Hematopoietic multipotent progenitor cell treated with erythropoietin and hydrocortisone succinate and interleukin-3 and kit ligand, for 15 days (in vitro differentiated cells): ENCODE measurements at regions not wholly inside any gene's neighbourhood (a gene's known extent, or its start where the extent isn't known, plus 50 kb on each side); places are given as distances from the start of the nearest gene placed in this dataset.

Experiments used
- DNase-seq: peaks from one replicate; pipeline ENCODE4 v3.0.0-alpha.2; 2015; ENCODE audit warnings: low spot score

DNA sequence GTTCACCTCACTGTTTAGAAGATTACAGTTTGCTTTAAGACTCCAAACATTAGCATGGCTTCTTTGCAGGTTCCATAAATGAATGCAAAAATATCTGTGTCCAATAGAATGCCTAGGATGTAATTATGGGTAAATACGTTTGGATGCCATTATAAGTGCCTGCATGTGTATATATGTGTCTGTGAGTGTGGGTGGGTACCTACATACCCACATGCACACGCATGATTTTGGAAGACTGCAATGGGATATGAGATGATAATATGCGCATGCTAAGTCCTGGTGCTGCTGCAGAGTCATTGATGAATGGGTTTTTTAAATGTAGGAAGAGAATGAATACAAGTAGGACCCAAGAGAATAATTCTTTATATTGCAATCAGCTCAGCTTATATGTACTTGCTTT lies 406.4 kb downstream of the ZSWIM6 start:
- DNase-seq, result no peak

GRCh38 chr5:61744690-61745619 lies 412.9 kb downstream of the ZSWIM6 start:
- DNase-seq, result no peak

- DNase-seq, result no peak
Measured at GRCh38 chr5:61746831-61747575, 414.9 kb downstream of the ZSWIM6 start.

DNA sequence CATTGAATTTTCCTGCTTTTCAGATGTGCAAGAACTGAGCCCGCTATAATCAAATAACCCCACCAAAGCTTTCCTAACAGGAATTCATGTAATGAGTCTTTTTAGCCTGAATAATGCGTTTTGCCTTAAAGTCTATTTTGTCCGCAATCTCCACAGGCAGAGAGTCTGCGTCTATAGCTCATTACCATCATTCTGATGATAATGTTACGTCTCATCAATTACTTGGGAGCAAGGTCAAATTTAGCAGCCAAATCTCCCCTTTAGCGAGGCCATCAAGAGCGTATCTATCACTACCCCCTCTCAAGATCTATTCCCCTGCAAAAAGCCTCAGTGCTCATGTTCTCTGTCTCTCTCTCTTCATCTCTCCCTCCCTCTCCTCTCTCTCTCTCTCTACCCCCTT lies 416.1 kb downstream of the ZSWIM6 start:
- DNase-seq, result no peak

DNA sequence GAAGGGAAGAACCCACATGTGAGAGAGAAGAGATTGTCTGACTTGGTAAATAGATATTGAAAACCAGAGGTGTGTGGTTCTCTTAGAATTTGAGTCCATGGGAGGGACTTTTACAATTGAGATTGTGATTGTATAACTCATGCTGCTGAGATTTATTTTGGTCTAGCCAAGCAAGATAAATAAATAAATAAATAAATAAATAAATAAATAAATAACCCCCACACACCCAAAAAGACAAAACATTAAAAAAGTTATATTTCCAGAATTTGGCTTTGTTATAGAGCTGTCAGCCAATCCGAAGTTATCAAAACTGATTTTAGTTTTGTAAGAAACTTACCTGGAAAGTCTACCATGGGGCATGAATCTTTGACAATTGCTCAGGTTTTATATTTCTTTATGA lies 416.6 kb downstream of the ZSWIM6 start:
- no peak for DNase-seq

- DNase-seq, result no peak
Measured at GRCh38 chr5:61752588-61752987, 420.5 kb downstream of the ZSWIM6 start.

GRCh38 chr5:61754792-61755191 lies 422.7 kb downstream of the ZSWIM6 start:
- DNase-seq, result no peak

DNA sequence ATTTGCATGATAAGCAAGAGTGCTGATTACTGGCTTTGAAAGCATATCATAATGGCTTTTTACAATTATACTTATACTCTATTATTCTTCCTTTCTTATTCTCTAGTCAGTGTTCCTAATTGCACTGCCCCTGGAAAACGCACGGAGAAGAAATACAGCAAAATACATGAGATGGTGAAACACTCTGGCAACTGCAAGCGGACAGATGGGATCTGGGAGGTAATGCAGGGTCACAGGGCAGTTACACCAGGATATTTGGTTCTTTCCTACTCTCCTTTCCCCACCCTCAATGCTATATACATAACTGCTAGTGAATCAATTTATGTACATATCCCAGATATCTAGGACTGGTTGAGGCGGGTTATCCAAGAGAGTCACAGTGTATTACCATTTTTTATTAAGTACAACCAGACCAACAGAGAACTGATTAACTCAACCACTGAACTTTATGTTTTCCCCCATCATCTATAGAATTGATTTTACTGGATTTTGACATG lies 423.7 kb downstream of the ZSWIM6 start:
- DNase-seq, result no peak

DNA sequence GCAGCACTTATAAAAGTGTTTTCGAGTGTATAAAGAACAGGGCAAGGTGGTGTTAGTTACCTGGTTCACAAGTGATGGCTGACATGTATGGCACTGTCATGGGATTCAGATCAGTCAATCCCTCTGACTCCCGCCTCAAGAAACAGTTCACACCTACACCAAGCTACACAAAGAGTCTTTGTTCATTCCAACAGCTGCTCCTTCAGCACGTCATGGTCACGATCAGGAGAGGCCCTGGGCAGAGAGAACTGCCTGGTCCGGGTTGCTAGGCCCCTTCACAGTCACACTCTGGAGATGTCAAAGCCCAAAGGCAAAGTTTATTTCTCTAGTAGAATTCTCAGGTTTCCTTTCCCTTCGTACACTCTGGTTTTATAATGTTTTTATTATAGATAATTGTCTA lies 426.7 kb downstream of the ZSWIM6 start:
- no peak for DNase-seq

DNA sequence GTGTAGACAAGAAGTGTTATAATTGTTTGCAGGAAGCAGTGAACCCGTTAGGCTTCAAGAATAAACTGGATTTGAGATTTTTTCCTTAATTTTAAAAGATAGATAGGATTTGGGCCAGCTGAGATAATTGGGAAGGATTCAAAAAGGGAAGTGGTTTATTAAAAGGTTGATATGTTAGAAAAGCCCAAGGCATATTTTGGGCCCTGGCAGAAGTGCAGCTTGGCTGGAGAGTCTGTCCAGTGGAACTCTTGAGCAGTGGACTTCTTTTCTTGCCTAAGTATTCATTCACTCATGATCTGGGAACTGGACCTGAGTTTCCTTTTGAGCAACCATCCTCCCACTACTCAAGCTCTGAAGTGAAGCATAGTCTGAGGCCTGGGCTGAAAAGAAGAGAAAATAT lies 433.4 kb downstream of the ZSWIM6 start:
- DNase-seq, result no peak

GRCh38 chr5:61766141-61766540 lies 434.1 kb downstream of the ZSWIM6 start:
- no peak for DNase-seq

GRCh38 chr5:61767231-61768080 lies 435.4 kb downstream of the ZSWIM6 start:
- DNase-seq, result no peak

- DNase-seq, result no peak
Measured at GRCh38 chr5:61768692-61769281, 436.7 kb downstream of the ZSWIM6 start.

DNA sequence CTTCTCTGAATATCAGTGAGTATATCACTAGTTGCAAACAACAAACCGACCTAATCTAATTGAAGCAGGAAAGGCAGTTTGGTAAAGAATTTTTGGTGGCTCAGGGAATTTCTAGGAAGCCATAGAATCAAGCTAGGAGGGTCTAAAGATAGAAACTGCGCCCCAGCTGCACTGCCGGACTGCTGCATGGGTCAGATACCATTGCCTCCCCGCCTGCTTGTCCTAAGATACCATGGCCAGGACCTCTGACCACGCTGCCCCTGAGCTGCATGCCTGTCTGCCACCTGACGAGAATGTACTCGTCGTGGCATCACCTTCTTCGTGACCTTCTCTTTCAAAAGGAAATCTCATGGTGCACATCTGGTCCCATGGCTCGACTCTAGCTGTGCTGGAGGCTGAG lies 439.0 kb downstream of the ZSWIM6 start:
- no peak for DNase-seq

- DNase-seq, result no peak
Measured at GRCh38 chr5:61771808-61772207, 439.8 kb downstream of the ZSWIM6 start.

DNA sequence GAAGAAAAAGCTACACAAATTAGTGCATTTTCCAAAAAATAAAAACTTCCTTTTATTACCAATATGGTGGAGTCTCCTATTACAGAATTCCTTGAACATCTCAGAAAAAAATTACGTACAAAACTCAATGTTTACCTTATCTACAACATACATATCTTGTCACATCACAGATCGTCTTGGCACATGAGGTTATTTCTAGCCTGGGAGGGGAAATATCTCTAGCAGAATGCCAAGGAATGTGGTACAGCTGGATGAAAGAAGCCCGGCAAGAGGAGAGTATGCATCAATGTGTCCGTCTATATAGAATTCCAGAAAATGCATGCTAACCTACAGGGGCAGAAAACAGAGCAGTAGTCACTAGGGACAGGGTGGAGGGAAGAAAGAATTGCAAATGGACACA lies 443.8 kb downstream of the ZSWIM6 start:
- no peak for DNase-seq

GRCh38 chr5:61777292-61777691 lies 445.2 kb downstream of the ZSWIM6 start:
- no peak for DNase-seq

GRCh38 chr5:61779743-61780142 lies 447.7 kb downstream of the ZSWIM6 start:
- DNase-seq, result no peak

GRCh38 chr5:61783481-61783880 lies 451.4 kb downstream of the ZSWIM6 start:
- DNase-seq, result no peak

GRCh38 chr5:61784341-61784740 lies 452.3 kb downstream of the ZSWIM6 start:
- no peak for DNase-seq

- DNase-seq, result no peak
Measured at GRCh38 chr5:61788548-61788947, 456.5 kb downstream of the ZSWIM6 start.

DNA sequence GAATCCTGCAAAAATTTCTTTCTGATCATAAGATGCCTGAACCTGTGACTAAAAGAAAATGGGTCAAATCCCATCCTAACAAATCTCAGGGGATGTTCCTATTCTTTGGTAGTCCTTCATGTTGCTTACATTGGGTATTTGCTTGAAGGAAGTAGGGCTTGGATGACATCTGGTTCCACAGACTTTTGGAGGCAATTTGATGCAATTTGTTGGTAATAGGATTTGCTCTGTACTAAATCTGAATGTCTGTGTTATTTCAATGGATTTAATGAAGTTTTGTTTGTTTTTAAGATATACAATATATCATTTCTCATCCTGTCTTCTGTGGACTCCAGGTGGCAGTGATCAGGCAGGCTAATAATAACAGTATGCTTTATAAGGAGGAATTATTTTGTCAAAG lies 457.9 kb downstream of the ZSWIM6 start:
- no peak for DNase-seq
